Skeletal muscle tissue (tissue), 3 donors: ENCODE measurements at regions not wholly inside any gene's neighbourhood (a gene's known extent, or its start where the extent isn't known, plus 50 kb on each side); places are given as distances from the start of the nearest gene placed in this dataset.

Source experiments
- H3K27ac ChIP-seq: one replicate; pipeline ENCODE4 v1.7.0; 2013; ENCODE audit warnings: mild to moderate bottlenecking, low read depth, low read length, inconsistent platforms
- H3K27me3 ChIP-seq, 3 donors: one replicate each; pipeline ENCODE4 v1.7.0; 2013; ENCODE audit warnings: low read length in 3 of 3; ENCODE audit not compliant: control insufficient read depth in 3 of 3, insufficient read depth in 3 of 3
- H3K36me3 ChIP-seq, 3 donors: one replicate each; pipeline ENCODE4 v1.7.0; 2013; ENCODE audit warnings: low read length in 3 of 3; ENCODE audit not compliant: control insufficient read depth in 3 of 3, insufficient read depth in 3 of 3
- H3K4me1 ChIP-seq, 3 donors: one replicate each; pipeline ENCODE4 v1.7.0; 2013; ENCODE audit warnings: low read length in 3 of 3, mild to moderate bottlenecking in 3 of 3; ENCODE audit not compliant: control insufficient read depth in 3 of 3, insufficient read depth in 3 of 3
- H3K4me3 ChIP-seq, 3 donors: one replicate each; pipeline ENCODE4 v1.7.0; 2013; ENCODE audit warnings: low read length in 3 of 3
- H3K9ac ChIP-seq, 3 donors: one replicate each; pipeline ENCODE4 v1.7.0; 2013; ENCODE audit warnings: low read length in 3 of 3, mild to moderate bottlenecking in 3 of 3, moderate library complexity in 2 of 3, low read depth in 1 of 3
- H3K9me3 ChIP-seq, 3 donors: one replicate each; pipeline ENCODE4 v1.7.0; 2013; ENCODE audit warnings: low read length in 3 of 3; ENCODE audit not compliant: control insufficient read depth in 3 of 3
- donor health status: Osteomylitis.

DNA sequence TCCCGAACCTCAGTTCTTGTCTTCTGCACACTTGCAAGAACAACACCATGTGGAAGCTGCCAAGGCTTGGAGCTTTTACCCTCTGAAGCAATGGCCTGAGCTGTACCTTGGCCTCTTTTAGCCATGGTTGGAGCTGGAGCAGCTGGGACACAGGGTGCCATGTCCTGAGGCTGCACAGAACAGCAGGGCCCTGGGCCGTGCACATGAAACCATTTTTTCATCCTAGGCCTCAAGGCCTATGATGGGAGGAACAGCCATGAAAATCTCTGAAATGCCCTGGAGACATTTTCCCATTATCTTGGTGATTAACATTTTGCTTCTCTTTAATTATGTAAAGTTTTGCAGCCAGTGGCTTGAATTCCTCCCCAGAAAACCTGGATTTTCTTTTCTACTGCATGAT lies 817.8 kb upstream of the CXADR start:
- Histone ChIP-seq H3K4me3 (no peak overlapping the region), H3K9ac (no peak overlapping the region), H3K9me3 (no peaks in the 10 kb centered on the region), H3K4me1 (no peaks in the 10 kb centered on the region), H3K27me3 (no peaks in the 10 kb centered on the region), H3K27ac (no peak overlapping the region), H3K36me3 (no peaks in the 10 kb centered on the region)

GRCh38 chr21:16707274-16707673 lies 805.6 kb upstream of the CXADR start:
- Histone ChIP-seq H3K36me3 (no peaks in the 10 kb centered on the region), H3K9ac (no peak overlapping the region), H3K4me3 (no peak overlapping the region), H3K27me3 (no peaks in the 10 kb centered on the region), H3K27ac (no peak overlapping the region), H3K9me3 (no peaks in the 10 kb centered on the region), H3K4me1 (no peaks in the 10 kb centered on the region)

GRCh38 chr21:16708101-16708835 lies 804.6 kb upstream of the CXADR start:
- H3K4me1 ChIP-seq: no peaks in the 10 kb centered on the region
- no peaks in the 10 kb centered on the region for H3K9me3 ChIP-seq
- no peak overlapping the region for H3K27ac ChIP-seq
- no peaks in the 10 kb centered on the region for H3K27me3 ChIP-seq
- no peak overlapping the region for H3K9ac ChIP-seq
- H3K36me3 ChIP-seq: no peaks in the 10 kb centered on the region
- H3K4me3 ChIP-seq: no peak overlapping the region

DNA sequence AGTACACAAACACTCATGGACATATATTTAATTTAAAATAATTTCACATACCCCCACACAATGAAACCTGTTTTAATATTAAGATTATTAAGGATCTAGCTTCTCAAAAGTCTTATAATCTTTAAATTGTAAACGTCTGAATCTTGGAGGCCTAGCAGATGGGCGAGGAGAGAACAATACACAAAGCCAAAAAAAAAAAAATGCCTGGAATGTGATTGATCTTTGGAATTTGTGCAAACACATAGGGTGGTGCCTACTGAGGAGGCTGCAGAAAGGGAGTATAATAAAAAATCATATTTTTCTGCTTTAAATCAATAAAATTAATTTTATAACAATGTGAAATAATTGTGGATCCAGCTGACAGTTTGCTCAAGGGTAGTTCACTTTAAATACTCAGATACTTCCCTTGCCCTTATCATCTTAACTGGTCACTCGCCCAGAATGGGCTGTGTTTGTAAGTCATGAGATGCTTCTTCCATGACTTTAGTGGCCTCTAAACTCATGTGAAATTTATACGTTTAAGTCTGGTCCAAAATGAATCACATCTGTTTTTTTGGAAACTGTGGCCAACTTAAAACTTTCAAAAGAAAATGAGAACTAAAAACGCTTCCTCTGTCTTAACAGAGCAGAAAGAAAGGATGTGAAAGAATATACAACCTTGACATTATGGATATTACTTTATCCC lies 802.8 kb upstream of the CXADR start:
- Histone ChIP-seq H3K27ac (no peak overlapping the region), H3K27me3 (no peaks in the 10 kb centered on the region), H3K9ac (no peak overlapping the region), H3K9me3 (no peaks in the 10 kb centered on the region), H3K36me3 (no peaks in the 10 kb centered on the region), H3K4me3 (no peak overlapping the region), H3K4me1 (no peaks in the 10 kb centered on the region)

DNA sequence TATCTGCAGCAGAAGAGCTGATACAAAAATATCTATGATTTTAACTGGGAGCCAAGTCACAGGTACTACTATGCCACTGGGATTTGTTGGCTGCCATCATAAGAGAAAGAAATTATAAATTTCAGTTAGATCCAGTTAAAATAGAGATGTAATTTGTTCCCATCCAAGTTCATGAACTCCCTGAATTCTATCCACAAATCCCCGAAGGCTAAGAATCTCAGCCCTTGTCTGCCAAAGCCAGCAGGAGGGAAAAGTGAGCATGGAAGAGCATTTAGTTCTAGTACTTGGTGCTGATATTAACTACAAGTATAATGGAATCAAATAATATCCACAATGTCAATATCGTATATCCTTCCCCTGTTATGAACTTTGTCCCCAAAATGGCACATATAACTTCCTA lies 801.1 kb upstream of the CXADR start:
- Histone ChIP-seq H3K9ac (no peak overlapping the region), H3K27me3 (no peaks in the 10 kb centered on the region), H3K9me3 (no peaks in the 10 kb centered on the region), H3K4me1 (no peaks in the 10 kb centered on the region), H3K36me3 (no peaks in the 10 kb centered on the region), H3K27ac (no peak overlapping the region), H3K4me3 (no peak overlapping the region)

DNA sequence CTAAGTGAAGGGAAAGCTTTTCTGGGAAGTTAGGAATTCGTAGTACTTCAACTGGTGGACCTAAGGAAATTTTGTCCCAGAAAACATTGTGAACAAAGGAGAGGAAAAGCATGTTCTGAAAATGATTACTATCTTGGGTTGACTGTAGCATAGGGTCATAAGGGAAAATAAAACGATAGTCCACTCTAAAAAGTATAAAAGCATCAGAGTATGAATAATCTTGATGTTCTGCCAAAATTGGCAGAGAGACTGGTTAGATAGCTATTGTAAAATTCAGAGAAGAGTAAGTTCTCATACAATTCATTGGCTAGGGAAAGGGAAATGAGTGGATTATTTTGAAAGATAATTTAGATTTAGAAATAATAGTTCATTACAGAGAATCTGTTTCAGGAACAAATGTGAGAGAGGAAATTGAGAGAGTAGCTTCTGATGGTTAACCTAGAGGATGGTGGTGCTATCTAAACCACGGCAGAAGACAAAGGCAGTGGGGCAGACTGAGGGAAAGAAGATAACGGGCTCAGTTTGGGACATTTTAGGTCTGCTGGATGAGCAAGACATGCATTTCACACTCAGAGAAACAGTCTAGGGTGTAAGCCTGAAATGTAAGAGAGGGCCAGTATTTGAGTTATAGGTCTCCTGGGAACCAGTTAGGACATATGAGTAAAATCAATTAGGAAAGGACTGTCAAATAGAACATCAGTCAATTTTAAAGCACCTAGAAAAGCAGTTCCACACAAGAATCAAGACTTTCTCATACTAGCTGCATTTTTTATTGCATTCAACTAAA lies 799.3 kb upstream of the CXADR start:
- Histone ChIP-seq H3K27ac (no peak overlapping the region), H3K4me3 (no peak overlapping the region), H3K36me3 (no peaks in the 10 kb centered on the region), H3K9me3 (no peaks in the 10 kb centered on the region), H3K4me1 (no peaks in the 10 kb centered on the region), H3K9ac (no peak overlapping the region), H3K27me3 (no peaks in the 10 kb centered on the region)

DNA sequence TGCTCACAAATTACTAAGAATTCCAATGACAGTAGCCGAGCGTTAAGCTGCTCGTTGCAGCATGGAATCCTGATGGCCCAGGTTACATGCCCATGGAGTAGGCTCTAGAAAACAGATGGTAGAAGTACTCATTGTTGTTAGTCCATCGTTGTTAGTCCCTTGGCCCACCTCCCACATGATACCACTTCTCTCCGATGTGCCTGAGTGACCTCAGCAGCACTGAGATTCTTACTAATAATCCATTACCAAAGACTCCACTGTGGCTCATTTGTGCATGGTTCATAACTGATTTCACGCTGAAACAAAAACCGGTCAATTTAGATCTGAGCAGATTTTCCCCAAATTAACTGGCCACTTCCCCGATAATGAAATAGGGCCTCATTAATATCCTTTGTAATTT lies 772.3 kb upstream of the CXADR start:
- Histone ChIP-seq H3K4me3 (no peak overlapping the region), H3K36me3 (no peaks in the 10 kb centered on the region), H3K27ac (no peak overlapping the region), H3K4me1 (no peaks in the 10 kb centered on the region), H3K9ac (no peak overlapping the region), H3K9me3 (no peaks in the 10 kb centered on the region), H3K27me3 (no peaks in the 10 kb centered on the region)

DNA sequence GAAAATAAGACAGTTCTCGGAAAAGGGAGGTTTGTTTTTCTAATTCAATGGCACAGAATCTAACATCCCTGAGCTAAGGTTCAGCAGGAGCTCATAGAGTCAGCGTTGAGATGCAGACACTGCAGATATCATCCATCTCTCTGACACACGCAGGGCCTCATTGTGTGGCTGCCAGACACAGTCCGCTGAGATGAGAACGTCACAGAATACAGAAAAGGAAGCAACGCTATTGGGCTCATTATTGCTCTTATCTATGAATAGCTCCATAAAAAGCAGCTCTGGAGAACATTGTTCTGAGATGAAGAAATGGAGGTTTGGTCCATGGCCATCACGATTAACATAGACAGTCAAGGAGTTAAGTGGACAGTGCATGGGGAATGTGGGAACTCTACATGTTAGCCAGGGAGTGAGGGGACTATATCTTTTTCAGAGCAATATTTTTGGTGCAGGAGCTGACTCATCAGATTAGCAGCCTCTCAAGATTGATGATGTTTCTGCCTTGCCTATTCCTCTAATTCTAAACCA lies 771.6 kb upstream of the CXADR start:
- H3K4me1 ChIP-seq: no peaks in the 10 kb centered on the region
- H3K27ac ChIP-seq: peak overlapping the region; percentile 3
- no peak overlapping the region for H3K4me3 ChIP-seq
- H3K36me3 ChIP-seq: no peaks in the 10 kb centered on the region
- no peak overlapping the region for H3K9ac ChIP-seq
- H3K27me3 ChIP-seq: no peaks in the 10 kb centered on the region
- no peaks in the 10 kb centered on the region for H3K9me3 ChIP-seq

- Histone ChIP-seq H3K9ac (no peak overlapping the region), H3K27me3 (no peaks in the 10 kb centered on the region), H3K4me1 (no peaks in the 10 kb centered on the region), H3K4me3 (no peak overlapping the region), H3K36me3 (no peaks in the 10 kb centered on the region), H3K27ac (peak overlapping the region; percentile 3), H3K9me3 (no peaks in the 10 kb centered on the region)
Measured at GRCh38 chr21:16742131-16742641, 770.7 kb upstream of the CXADR start.

- Histone ChIP-seq H3K9ac (no peak overlapping the region), H3K36me3 (no peaks in the 10 kb centered on the region), H3K4me1 (no peaks in the 10 kb centered on the region), H3K4me3 (no peak overlapping the region), H3K27me3 (no peaks in the 10 kb centered on the region), H3K27ac (no peak overlapping the region), H3K9me3 (no peaks in the 10 kb centered on the region)
Measured at GRCh38 chr21:16742741-16743140, 770.1 kb upstream of the CXADR start.
